Keratinocyte (primary cell): ENCODE measurements at regions not wholly inside any gene's neighbourhood (a gene's known extent, or its start where the extent isn't known, plus 50 kb on each side); places are given as distances from the start of the nearest gene placed in this dataset.

Experiments used
- CTCF ChIP-seq, 3 experiments: IDR thresholded peaks in 1 of 3; conservative IDR thresholded peaks in 1 of 3; optimal IDR thresholded peaks in 1 of 3; 2 replicates in 2 of 3; 3 replicates in 1 of 3; pipeline versions ENCODE3 to v1.5.1; 2011; ENCODE audit warnings: low read length in 3 of 3, mild to moderate bottlenecking in 3 of 3, moderate library complexity in 2 of 3, control low read depth in 1 of 3, inconsistent platforms in 1 of 3; ENCODE audit not compliant: insufficient read depth in 2 of 3; ENCODE audit errors: extremely low read depth in 1 of 3
- EZH2 ChIP-seq: IDR thresholded peaks from one replicate; pipeline ENCODE4 v1.6.1; 2012; ENCODE audit warnings: inconsistent platforms, mild to moderate bottlenecking, low read length, moderate library complexity

GRCh38 chr16:86791287-86792035, 213.1 kb downstream of the FOXL1 start:
- no peak for TF ChIP-seq CTCF (optimal IDR thresholded peaks at IDR 0.05 in 1 of 3, IDR thresholded peaks at IDR 0.05 in 1 of 3, conservative IDR thresholded peaks at IDR 0.05 in 1 of 3; ENCODE audit: extremely low read depth in 1 of 3, insufficient read depth in 2 of 3, low read length in 3 of 3)
- TF ChIP-seq EZH2: no peak
